ENCODE measurements at regions not wholly inside any gene's neighbourhood (a gene's known extent, or its start where the extent isn't known, plus 50 kb on each side); places are given as distances from the start of the nearest gene placed in this dataset.

- DNase-seq (ENCODE audit: low spot score) (no peak), FAIRE-seq (no peak), ATAC-seq (no peak)
- Histone ChIP-seq H3K27me3 (ENCODE audit: control insufficient read depth in 1 of 2, insufficient read depth in 2 of 2, low read length in 2 of 2) (no peaks in the 10 kb centered on the region), H3K27ac (ENCODE audit: extremely low read length, insufficient read depth, low read length) (no peak overlapping the region), H4K20me1 (ENCODE audit: insufficient read depth, low read length) (no peaks in the 10 kb centered on the region; the same call in 1 of the 2 replicates), H3K9me3 (ENCODE audit: low read length) (peaks cover 17% of the 10 kb centered on the region; the same call in 1 of the 2 replicates), H2AFZ (ENCODE audit: low read length) (no peak overlapping the region), H3K36me3 (replicated peaks in 1 of 2; ENCODE audit: control insufficient read depth in 1 of 2, insufficient read depth in 2 of 2, low read length in 2 of 2) (no peaks in the 10 kb centered on the region), H3K9ac (ENCODE audit: insufficient read depth, low read depth, low read length) (no peak overlapping the region), H3K4me3 (replicated peaks in 1 of 3; ENCODE audit: insufficient read depth in 1 of 3, low read depth in 2 of 3, low read length in 3 of 3) (no peak overlapping the region), H3K4me1 (ENCODE audit: insufficient read depth, low read length) (no peaks in the 10 kb centered on the region), H3K79me2 (ENCODE audit: insufficient read depth, low read length) (no peaks in the 10 kb centered on the region), H3K4me2 (ENCODE audit: low read depth, low read length) (no peak overlapping the region)
- ChIA-PET CTCF (ENCODE audit: low intra/inter-chr PET ratio, low total read pairs) (no interaction called here), POLR2A (no interaction called here)
- TF ChIP-seq ZBTB7B (CRISPR knock-in tag; IDR thresholded peaks at IDR 0.05) (no peak), ZFP36 (IDR thresholded peaks at IDR 0.05; ENCODE audit: borderline replicate concordance, low read depth, low read length, partially characterized antibody) (no peak), ZXDC (CRISPR knock-in tag; IDR thresholded peaks at IDR 0.05) (no peak), ZFP62 (CRISPR knock-in tag; IDR thresholded peaks at IDR 0.05) (no peak), ZNF644 (CRISPR knock-in tag; IDR thresholded peaks at IDR 0.05; ENCODE audit: low read depth) (no peak), SNAI1 (CRISPR knock-in tag; IDR thresholded peaks at IDR 0.05; ENCODE audit: borderline replicate concordance) (no peak), SKI (IDR thresholded peaks at IDR 0.05; ENCODE audit: partially characterized antibody) (no peak), CEBPB (IDR thresholded peaks at IDR 0.05; ENCODE audit: borderline replicate concordance, low read depth, low read length) (peak; percentile 11; the same call in 1 of the 2 replicates)
- TF ChIP-seq, protein P1, sequence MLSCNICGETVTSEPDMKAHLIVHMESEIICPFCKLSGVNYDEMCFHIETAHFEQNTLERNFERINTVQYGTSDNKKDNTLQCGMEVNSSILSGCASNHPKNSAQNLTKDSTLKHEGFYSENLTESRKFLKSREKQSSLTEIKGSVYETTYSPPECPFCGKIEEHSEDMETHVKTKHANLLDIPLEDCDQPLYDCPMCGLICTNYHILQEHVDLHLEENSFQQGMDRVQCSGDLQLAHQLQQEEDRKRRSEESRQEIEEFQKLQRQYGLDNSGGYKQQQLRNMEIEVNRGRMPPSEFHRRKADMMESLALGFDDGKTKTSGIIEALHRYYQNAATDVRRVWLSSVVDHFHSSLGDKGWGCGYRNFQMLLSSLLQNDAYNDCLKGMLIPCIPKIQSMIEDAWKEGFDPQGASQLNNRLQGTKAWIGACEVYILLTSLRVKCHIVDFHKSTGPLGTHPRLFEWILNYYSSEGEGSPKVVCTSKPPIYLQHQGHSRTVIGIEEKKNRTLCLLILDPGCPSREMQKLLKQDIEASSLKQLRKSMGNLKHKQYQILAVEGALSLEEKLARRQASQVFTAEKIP (CRISPR knock-in tag; IDR thresholded peaks at IDR 0.05; ENCODE audit: borderline replicate concordance): no peak
- TF ChIP-seq, protein P2, sequence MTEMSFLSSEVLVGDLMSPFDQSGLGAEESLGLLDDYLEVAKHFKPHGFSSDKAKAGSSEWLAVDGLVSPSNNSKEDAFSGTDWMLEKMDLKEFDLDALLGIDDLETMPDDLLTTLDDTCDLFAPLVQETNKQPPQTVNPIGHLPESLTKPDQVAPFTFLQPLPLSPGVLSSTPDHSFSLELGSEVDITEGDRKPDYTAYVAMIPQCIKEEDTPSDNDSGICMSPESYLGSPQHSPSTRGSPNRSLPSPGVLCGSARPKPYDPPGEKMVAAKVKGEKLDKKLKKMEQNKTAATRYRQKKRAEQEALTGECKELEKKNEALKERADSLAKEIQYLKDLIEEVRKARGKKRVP (CRISPR knock-in tag; IDR thresholded peaks at IDR 0.05): peak in 1 of 2 experiments; percentile 41; a peak in 1 of 4 replicates
- TF ChIP-seq, protein P3, sequence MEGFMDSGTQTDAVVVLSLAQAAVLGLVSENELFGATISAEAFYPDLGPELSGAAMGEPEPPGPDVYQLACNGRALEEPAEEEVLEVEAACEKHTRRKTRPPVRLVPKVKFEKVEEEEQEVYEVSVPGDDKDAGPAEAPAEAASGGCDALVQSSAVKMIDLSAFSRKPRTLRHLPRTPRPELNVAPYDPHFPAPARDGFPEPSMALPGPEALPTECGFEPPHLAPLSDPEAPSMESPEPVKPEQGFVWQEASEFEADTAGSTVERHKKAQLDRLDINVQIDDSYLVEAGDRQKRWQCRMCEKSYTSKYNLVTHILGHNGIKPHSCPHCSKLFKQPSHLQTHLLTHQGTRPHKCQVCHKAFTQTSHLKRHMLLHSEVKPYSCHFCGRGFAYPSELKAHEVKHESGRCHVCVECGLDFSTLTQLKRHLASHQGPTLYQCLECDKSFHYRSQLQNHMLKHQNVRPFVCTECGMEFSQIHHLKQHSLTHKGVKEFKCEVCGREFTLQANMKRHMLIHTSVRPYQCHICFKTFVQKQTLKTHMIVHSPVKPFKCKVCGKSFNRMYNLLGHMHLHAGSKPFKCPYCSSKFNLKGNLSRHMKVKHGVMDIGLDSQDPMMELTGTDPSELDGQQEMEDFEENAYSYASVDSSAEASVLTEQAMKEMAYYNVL (CRISPR knock-in tag; IDR thresholded peaks at IDR 0.05; ENCODE audit: borderline replicate concordance): no peak
- TF ChIP-seq, protein P4, sequence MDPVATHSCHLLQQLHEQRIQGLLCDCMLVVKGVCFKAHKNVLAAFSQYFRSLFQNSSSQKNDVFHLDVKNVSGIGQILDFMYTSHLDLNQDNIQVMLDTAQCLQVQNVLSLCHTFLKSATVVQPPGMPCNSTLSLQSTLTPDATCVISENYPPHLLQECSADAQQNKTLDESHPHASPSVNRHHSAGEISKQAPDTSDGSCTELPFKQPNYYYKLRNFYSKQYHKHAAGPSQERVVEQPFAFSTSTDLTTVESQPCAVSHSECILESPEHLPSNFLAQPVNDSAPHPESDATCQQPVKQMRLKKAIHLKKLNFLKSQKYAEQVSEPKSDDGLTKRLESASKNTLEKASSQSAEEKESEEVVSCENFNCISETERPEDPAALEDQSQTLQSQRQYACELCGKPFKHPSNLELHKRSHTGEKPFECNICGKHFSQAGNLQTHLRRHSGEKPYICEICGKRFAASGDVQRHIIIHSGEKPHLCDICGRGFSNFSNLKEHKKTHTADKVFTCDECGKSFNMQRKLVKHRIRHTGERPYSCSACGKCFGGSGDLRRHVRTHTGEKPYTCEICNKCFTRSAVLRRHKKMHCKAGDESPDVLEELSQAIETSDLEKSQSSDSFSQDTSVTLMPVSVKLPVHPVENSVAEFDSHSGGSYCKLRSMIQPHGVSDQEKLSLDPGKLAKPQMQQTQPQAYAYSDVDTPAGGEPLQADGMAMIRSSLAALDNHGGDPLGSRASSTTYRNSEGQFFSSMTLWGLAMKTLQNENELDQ (CRISPR knock-in tag; IDR thresholded peaks at IDR 0.05; ENCODE audit: borderline replicate concordance): no peak
- BruUV-seq (replicated peaks): no TSS peak
- 59% methylated on average over 8 of the region's 8 CpGs for WGBS (ENCODE audit: low lambda C conversion rate)
- in situ Hi-C loops (cut with HindIII; ENCODE audit: extremely low pct_ligation_motif_present, low pct_unique_long_range_greater_than_20kb): no loop called here
- intact Hi-C loops (cut with micrococcal nuclease; ENCODE audit: unreplicated experiment): no loop called here
These were observed 457.5 kb downstream of the ACTR3B start for GRCh38 chr7:153217032-153217431.
